ENCODE measurements at regions not wholly inside any gene's neighbourhood (a gene's known extent, or its start where the extent isn't known, plus 50 kb on each side); places are given as distances from the start of the nearest gene placed in this dataset.

DNA sequence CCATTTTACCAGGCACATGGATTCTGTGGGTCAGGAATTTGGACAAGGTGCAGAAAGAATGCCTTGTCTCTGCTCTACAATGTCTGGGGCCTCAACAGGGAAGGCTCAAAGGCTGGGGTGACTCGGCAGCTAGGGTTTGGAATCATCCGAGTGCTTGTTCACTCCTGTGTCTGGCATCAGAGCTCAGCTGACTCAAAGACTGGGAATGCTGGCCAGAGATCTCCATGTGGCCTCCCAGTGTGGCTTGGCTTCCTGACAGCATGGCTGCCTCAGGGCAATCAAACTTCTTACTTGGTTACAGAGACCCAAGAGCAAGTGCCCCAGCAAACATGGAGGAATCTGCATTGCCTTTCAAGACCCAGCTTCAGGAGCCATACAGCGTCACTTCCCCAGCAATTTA is 110.5 kb downstream of the TOMM20 start:
- TF ChIP-seq, protein P1, sequence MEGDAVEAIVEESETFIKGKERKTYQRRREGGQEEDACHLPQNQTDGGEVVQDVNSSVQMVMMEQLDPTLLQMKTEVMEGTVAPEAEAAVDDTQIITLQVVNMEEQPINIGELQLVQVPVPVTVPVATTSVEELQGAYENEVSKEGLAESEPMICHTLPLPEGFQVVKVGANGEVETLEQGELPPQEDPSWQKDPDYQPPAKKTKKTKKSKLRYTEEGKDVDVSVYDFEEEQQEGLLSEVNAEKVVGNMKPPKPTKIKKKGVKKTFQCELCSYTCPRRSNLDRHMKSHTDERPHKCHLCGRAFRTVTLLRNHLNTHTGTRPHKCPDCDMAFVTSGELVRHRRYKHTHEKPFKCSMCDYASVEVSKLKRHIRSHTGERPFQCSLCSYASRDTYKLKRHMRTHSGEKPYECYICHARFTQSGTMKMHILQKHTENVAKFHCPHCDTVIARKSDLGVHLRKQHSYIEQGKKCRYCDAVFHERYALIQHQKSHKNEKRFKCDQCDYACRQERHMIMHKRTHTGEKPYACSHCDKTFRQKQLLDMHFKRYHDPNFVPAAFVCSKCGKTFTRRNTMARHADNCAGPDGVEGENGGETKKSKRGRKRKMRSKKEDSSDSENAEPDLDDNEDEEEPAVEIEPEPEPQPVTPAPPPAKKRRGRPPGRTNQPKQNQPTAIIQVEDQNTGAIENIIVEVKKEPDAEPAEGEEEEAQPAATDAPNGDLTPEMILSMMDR (IDR thresholded peaks at IDR 0.05), result no peak
- TF ChIP-seq POLR2A (IDR thresholded peaks at IDR 0.05), result no peak
